GM19467 (cell line): ENCODE measurements at regions not wholly inside any gene's neighbourhood (a gene's known extent, or its start where the extent isn't known, plus 50 kb on each side); places are given as distances from the start of the nearest gene placed in this dataset.

Experiments
- ATAC-seq: cut with Tn5 transposase; IDR thresholded peaks from one replicate; pipeline ENCODE4 v1.9.1; 2021; ENCODE audit warnings: mild to moderate bottlenecking, moderate library complexity; ENCODE audit not compliant: unreplicated experiment

GRCh38 chr2:211132573-211132972 lies 576.2 kb downstream of the CPS1 start:
- ATAC-seq = no peak

- ATAC-seq = no peak
Observed at GRCh38 chr2:211133766-211134165, 577.4 kb downstream of the CPS1 start.

GRCh38 chr2:211138551-211138950 lies 582.2 kb downstream of the CPS1 start:
- no peak for ATAC-seq

- ATAC-seq = no peak
Observed at GRCh38 chr2:211141646-211142045, 585.2 kb downstream of the CPS1 start.

GRCh38 chr2:211144078-211144477 lies 587.7 kb downstream of the CPS1 start:
- no peak for ATAC-seq

- ATAC-seq = no peak
Observed at GRCh38 chr2:211144974-211145665, 588.7 kb downstream of the CPS1 start.

- ATAC-seq = no peak
Observed at GRCh38 chr2:211149731-211150130, 593.3 kb downstream of the CPS1 start.

- no peak for ATAC-seq
Observed at GRCh38 chr2:211157211-211157610, 600.8 kb downstream of the CPS1 start.

- peak; percentile 97 for ATAC-seq
Observed at GRCh38 chr2:211157856-211158463, 601.6 kb downstream of the CPS1 start.

- no peak for ATAC-seq
Observed at GRCh38 chr2:211159972-211160371, 603.6 kb downstream of the CPS1 start.

GRCh38 chr2:211161236-211161635 lies 604.8 kb downstream of the CPS1 start:
- no peak for ATAC-seq

- no peak for ATAC-seq
Observed at GRCh38 chr2:211162911-211163310, 606.5 kb downstream of the CPS1 start.

- no peak for ATAC-seq
Observed at GRCh38 chr2:211170843-211171242, 614.4 kb downstream of the CPS1 start.

- ATAC-seq = no peak
Observed at GRCh38 chr2:211174021-211174420, 617.6 kb downstream of the CPS1 start.

- ATAC-seq = no peak
Observed at GRCh38 chr2:211174631-211175030, 618.2 kb downstream of the CPS1 start.

- no peak for ATAC-seq
Observed at GRCh38 chr2:211175956-211176355, 619.6 kb downstream of the CPS1 start.

- ATAC-seq = no peak
Observed at GRCh38 chr2:211176514-211177141, 620.2 kb downstream of the CPS1 start.

- no peak for ATAC-seq
Observed at GRCh38 chr2:211181626-211182025, 625.2 kb downstream of the CPS1 start.

GRCh38 chr2:211187602-211188001 lies 631.2 kb downstream of the CPS1 start:
- no peak for ATAC-seq

GRCh38 chr2:211203986-211204385 lies 647.6 kb downstream of the CPS1 start:
- ATAC-seq = no peak

GRCh38 chr2:211204456-211204855 lies 648.1 kb downstream of the CPS1 start:
- no peak for ATAC-seq

GRCh38 chr2:211204902-211205301 lies 648.5 kb downstream of the CPS1 start:
- no peak for ATAC-seq
